DND-41 (cell line): ENCODE measurements at regions not wholly inside any gene's neighbourhood (a gene's known extent, or its start where the extent isn't known, plus 50 kb on each side); places are given as distances from the start of the nearest gene placed in this dataset.
"Not testable (repeated sequence)": the region's sequence is repeated elsewhere in the genome, so short reads cannot be mapped to it uniquely, and the experiment has no call there.

ENCODE experiments used
- ATAC-seq: fragments of 200-7000 bp; cut with Tn5 transposase; 3 replicates; pipeline ENCODE4 v1.9.1; 2021; ENCODE audit warnings: low read depth; ENCODE audit not compliant: insufficient read depth
- DNase-seq: peaks from one replicate; pipeline ENCODE4 v3.0.0-alpha.2; 2020
- H2AFZ ChIP-seq: 2 replicates; pipeline ENCODE4 v1.6.0; 2012; ENCODE audit warnings: low read depth, low read length
- H3K27ac ChIP-seq: 2 replicates; pipeline ENCODE4 v1.5.1; 2012; ENCODE audit warnings: low read length, inconsistent platforms
- H3K27me3 ChIP-seq: fragments of 200-600 bp; sonication (generic); 2 replicates; pipeline ENCODE4 v1.6.0; 2012; ENCODE audit warnings: low read length, mild to moderate bottlenecking, inconsistent platforms; ENCODE audit not compliant: insufficient read depth, poor library complexity
- H3K36me3 ChIP-seq: 2 replicates; pipeline ENCODE4 v1.5.1; 2012; ENCODE audit warnings: low read length, inconsistent platforms; ENCODE audit not compliant: insufficient read depth
- H3K4me1 ChIP-seq: 2 replicates; pipeline ENCODE4 v1.5.1; 2012; ENCODE audit warnings: mild to moderate bottlenecking, low read length; ENCODE audit not compliant: insufficient read depth
- H3K4me2 ChIP-seq: 2 replicates; pipeline ENCODE4 v1.6.0; 2012; ENCODE audit warnings: mild to moderate bottlenecking, moderate library complexity, low read length, inconsistent platforms; ENCODE audit not compliant: insufficient read depth
- H3K4me3 ChIP-seq, 2 experiments: fragments of 200-600 bp in 1 of 2; shearing (Covaris generic) in 1 of 2; 2 replicates each; pipeline ENCODE4 v1.5.1; 2012 to 2016; ENCODE audit warnings: inconsistent platforms in 2 of 2, low read length in 2 of 2, mild to moderate bottlenecking in 2 of 2, low read depth in 1 of 2, moderate library complexity in 1 of 2
- H3K79me2 ChIP-seq: 2 replicates; pipeline ENCODE4 v1.6.0; 2012; ENCODE audit warnings: low read length, inconsistent platforms; ENCODE audit not compliant: insufficient read depth
- H3K9ac ChIP-seq: 2 replicates; pipeline ENCODE4 v1.6.0; 2012; ENCODE audit warnings: low read depth, mild to moderate bottlenecking, inconsistent platforms, low read length, moderate library complexity
- H3K9me3 ChIP-seq: 2 replicates; pipeline ENCODE4 v1.5.1; 2012; ENCODE audit warnings: low read length, moderate library complexity, mild to moderate bottlenecking, inconsistent platforms; ENCODE audit not compliant: insufficient read depth, severe bottlenecking
- H4K20me1 ChIP-seq: 2 replicates; pipeline ENCODE4 v1.6.0; 2012; ENCODE audit warnings: low read length; ENCODE audit not compliant: insufficient read depth
- CTCF ChIP-seq: IDR thresholded peaks from 2 replicates; pipeline ENCODE4 v1.5.1; 2012; ENCODE audit warnings: borderline replicate concordance, low read length, moderate library complexity, mild to moderate bottlenecking; ENCODE audit not compliant: poor library complexity, severe bottlenecking; ENCODE audit errors: extremely low read depth
- EZH2 ChIP-seq: IDR thresholded peaks from 3 replicates; pipeline ENCODE4 v1.6.1; 2012; ENCODE audit warnings: borderline replicate concordance, low read depth, mild to moderate bottlenecking, moderate library complexity, low read length, inconsistent platforms; ENCODE audit not compliant: severe bottlenecking

GRCh38 chr4:133555671-133556070 is 406.6 kb downstream of the PCDH10 start:
- Histone ChIP-seq H3K79me2 (no peaks in the 10 kb centered on the region), H3K4me2 (no peak overlapping the region), H3K9me3 (peaks cover 9% of the 10 kb centered on the region), H4K20me1 (no peaks in the 10 kb centered on the region), H3K36me3 (no peaks in the 10 kb centered on the region), H3K9ac (no peak overlapping the region), H2AFZ (no peak overlapping the region), H3K4me1 (0 out of 2 replicates have a peak, but pooled peaks cover 3% of the 10 kb centered on the region), H3K4me3 (no peak overlapping the region), H3K27me3 (no peaks in the 10 kb centered on the region), H3K27ac (no peak overlapping the region)
- no peak for DNase-seq
- TF ChIP-seq CTCF (no peak), EZH2 (no peak)
- no peak for ATAC-seq

- DNase-seq (no peak), ATAC-seq (no peak)
- no peaks in the 10 kb centered on the region for H3K36me3 ChIP-seq
- H3K4me2 ChIP-seq, result no peak overlapping the region
- H3K27ac ChIP-seq, result no peak overlapping the region
- H4K20me1 ChIP-seq, result no peaks in the 10 kb centered on the region
- no peak overlapping the region for H3K4me3 ChIP-seq
- no peaks in the 10 kb centered on the region for H3K79me2 ChIP-seq
- no peak for TF ChIP-seq EZH2
- TF ChIP-seq CTCF, result no peak
- no peaks in the 10 kb centered on the region for H3K4me1 ChIP-seq
- H3K9ac ChIP-seq, result no peak overlapping the region
- no peak overlapping the region for H2AFZ ChIP-seq
- peaks cover 13% of the 10 kb centered on the region for H3K9me3 ChIP-seq
- H3K27me3 ChIP-seq, result no peaks in the 10 kb centered on the region
Measured at GRCh38 chr4:133550436-133550835, 401.3 kb downstream of the PCDH10 start.

GRCh38 chr4:133544097-133544496 is 395.0 kb downstream of the PCDH10 start:
- no peak overlapping the region for H3K4me2 ChIP-seq
- no peaks in the 10 kb centered on the region for H3K4me1 ChIP-seq
- DNase-seq, result no peak
- H2AFZ ChIP-seq, result no peak overlapping the region
- H3K9ac ChIP-seq, result no peak overlapping the region
- no peak overlapping the region for H3K27ac ChIP-seq
- TF ChIP-seq EZH2 (no peak), CTCF (no peak)
- H3K79me2 ChIP-seq, result no peaks in the 10 kb centered on the region
- no peaks in the 10 kb centered on the region for H3K9me3 ChIP-seq
- no peak overlapping the region for H3K4me3 ChIP-seq
- no peak for ATAC-seq
- no peaks in the 10 kb centered on the region for H4K20me1 ChIP-seq
- H3K36me3 ChIP-seq, result no peaks in the 10 kb centered on the region
- H3K27me3 ChIP-seq, result no peaks in the 10 kb centered on the region

GRCh38 chr4:133537780-133538281 is 388.7 kb downstream of the PCDH10 start:
- Histone ChIP-seq H3K27me3 (no peaks in the 10 kb centered on the region), H3K4me2 (no peak overlapping the region), H2AFZ (no peak overlapping the region), H3K27ac (no peak overlapping the region), H3K9me3 (no peaks in the 10 kb centered on the region), H3K9ac (no peak overlapping the region), H4K20me1 (no peaks in the 10 kb centered on the region), H3K4me1 (no peaks in the 10 kb centered on the region), H3K36me3 (no peaks in the 10 kb centered on the region), H3K79me2 (no peaks in the 10 kb centered on the region), H3K4me3 (no peak overlapping the region)
- TF ChIP-seq EZH2, result no peak
- TF ChIP-seq CTCF, result no peak
- DNase-seq (no peak), ATAC-seq (no peak)

GRCh38 chr4:133534224-133534623 is 385.1 kb downstream of the PCDH10 start:
- H3K4me1 ChIP-seq, H3K27ac ChIP-seq, ATAC-seq, DNase-seq, H3K4me2 ChIP-seq, H3K4me3 ChIP-seq, H2AFZ ChIP-seq, H3K36me3 ChIP-seq, H4K20me1 ChIP-seq, H3K9ac ChIP-seq, H3K27me3 ChIP-seq, H3K79me2 ChIP-seq, H3K9me3 ChIP-seq: not testable (repeated sequence)
